CD4-positive, alpha-beta T cell (primary cell): ENCODE measurements at regions not wholly inside any gene's neighbourhood (a gene's known extent, or its start where the extent isn't known, plus 50 kb on each side); places are given as distances from the start of the nearest gene placed in this dataset.
"Not testable (repeated sequence)": the region's sequence is repeated elsewhere in the genome, so short reads cannot be mapped to it uniquely, and the experiment has no call there.

ENCODE experiments used
- ATAC-seq: fragments of 200-7000 bp; cut with Tn5 transposase; one replicate; pipeline ENCODE4 v1.10.0; 2022; ENCODE audit warnings: mild to moderate bottlenecking; ENCODE audit not compliant: poor library complexity
- CTCF ChIA-PET: fragments of 350-600 bp; sonication (Branson Sonifier 250); formaldehyde crosslinking; loops from one replicate; lab custom pipeline; 2021; ENCODE audit warnings: antibody characterized with exemption, inconsistent platforms; lab: Charles Lee
- POLR2A ChIA-PET: fragments of 350-600 bp; sonication (Branson Sonifier 250); formaldehyde crosslinking; loops from one replicate; lab custom pipeline; 2021; ENCODE audit warnings: antibody characterized with exemption, inconsistent platforms; lab: Charles Lee
- DNase-seq, 14 experiments: peaks; one replicate each; pipeline ENCODE4 v3.0.0-alpha.2; 2013 to 2020; ENCODE audit warnings: mixed read lengths in 2 of 14
- H3K27ac ChIP-seq, 2 donors: one replicate each; pipeline versions ENCODE4 v1.5.1 to v1.7.0; 2013; ENCODE audit warnings: low read length in 2 of 2, low read depth in 1 of 2, mild to moderate bottlenecking in 1 of 2
- H3K27me3 ChIP-seq, 2 experiments: 1 replicate in 1 of 2; 2 replicates in 1 of 2; pipeline versions ENCODE4 v1.6.1 to v1.7.0; 2013; ENCODE audit warnings: low read length in 2 of 2, control low read depth in 1 of 2, mild to moderate bottlenecking in 1 of 2, moderate library complexity in 1 of 2; ENCODE audit not compliant: insufficient read depth in 2 of 2, control insufficient read depth in 1 of 2
- H3K36me3 ChIP-seq: one replicate; pipeline ENCODE4 v1.6.1; 2013; ENCODE audit warnings: low read length, control low read depth; ENCODE audit not compliant: insufficient read depth
- H3K4me1 ChIP-seq: one replicate; pipeline ENCODE4 v1.6.1; 2013; ENCODE audit warnings: low read length, control low read depth; ENCODE audit not compliant: insufficient read depth
- H3K4me3 ChIP-seq: one replicate; pipeline ENCODE4 v1.5.1; 2013; ENCODE audit warnings: mild to moderate bottlenecking, low read length, moderate library complexity
- H3K9me3 ChIP-seq, 2 experiments: 1 replicate in 1 of 2; 2 replicates in 1 of 2; pipeline versions ENCODE4 v1.6.1 to v1.7.0; 2013; ENCODE audit warnings: low read length in 2 of 2, mild to moderate bottlenecking in 2 of 2, control low read depth in 1 of 2, moderate library complexity in 1 of 2; ENCODE audit not compliant: control insufficient read depth in 1 of 2, insufficient read depth in 1 of 2
- H3K27ac Mint-ChIP-seq: one replicate; pipeline ENCODE4 v1.8.0; 2020; ENCODE audit warnings: mixed read lengths
- H3K27me3 Mint-ChIP-seq: one replicate; pipeline ENCODE4 v1.8.0; 2021; ENCODE audit warnings: mixed read lengths
- H3K36me3 Mint-ChIP-seq: one replicate; pipeline ENCODE4 v1.8.0; 2021; ENCODE audit warnings: low read depth, mixed read lengths
- H3K4me1 Mint-ChIP-seq: one replicate; pipeline ENCODE4 v1.8.0; 2021; ENCODE audit warnings: low read depth, mixed read lengths
- H3K4me3 Mint-ChIP-seq: one replicate; pipeline ENCODE4 v1.8.0; 2020; ENCODE audit warnings: mild to moderate bottlenecking, mixed read lengths
- H3K9me3 Mint-ChIP-seq: one replicate; pipeline ENCODE4 v1.8.0; 2020; ENCODE audit warnings: mixed read lengths
- intact Hi-C, 2 experiments: fragments of 100-400 bp; cut with DNase I in 1 of 2; cut with micrococcal nuclease in 1 of 2; formaldehyde crosslinking; loops; one replicate each; pipeline versions ENCODE4 v1.15.1 to v1.9.0; 2023 to 2025; cut with DNase I, micrococcal nuclease
- TF ChIP-seq, protein P1 (sequence below): fragments of 200-600 bp; IDR thresholded peaks from one replicate; pipeline ENCODE4 v1.8.0; 2022; ENCODE audit warnings: antibody characterized with exemption, mild to moderate bottlenecking

DNA sequence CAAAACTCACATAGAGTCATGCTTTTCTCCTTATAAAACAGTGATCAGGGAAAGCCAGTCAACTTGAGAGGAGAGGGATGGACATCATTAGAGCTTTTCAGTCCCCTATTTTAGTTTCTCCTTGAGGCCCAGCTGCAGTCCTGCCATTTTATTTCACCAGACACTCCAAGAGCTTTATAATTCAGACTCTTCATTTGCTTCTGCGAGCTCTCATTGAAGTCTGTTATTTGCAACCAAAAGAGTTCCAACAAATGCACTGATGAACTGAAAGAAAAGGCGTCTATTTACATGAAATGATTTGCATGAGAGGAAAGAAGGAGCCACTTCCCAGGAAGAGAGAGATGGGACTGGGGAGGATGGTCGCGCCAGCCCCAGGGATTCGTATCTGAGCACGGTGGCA lies 86.8 kb downstream of the NDUFA12 start:
- H3K4me3 ChIP-seq, result no peak overlapping the region
- Mint-ChIP-seq H3K27me3 (no peaks in the 10 kb centered on the region), H3K9me3 (no peaks in the 10 kb centered on the region), H3K36me3 (no peaks in the 10 kb centered on the region), H3K27ac (no peak overlapping the region), H3K4me3 (no peak overlapping the region), H3K4me1 (no peaks in the 10 kb centered on the region)
- POLR2A ChIA-PET, result no interaction called here
- H3K4me1 ChIP-seq, result no peaks in the 10 kb centered on the region
- no peaks in the 10 kb centered on the region for H3K9me3 ChIP-seq
- DNase-seq (no peak), ATAC-seq (no peak)
- TF ChIP-seq, protein P1, sequence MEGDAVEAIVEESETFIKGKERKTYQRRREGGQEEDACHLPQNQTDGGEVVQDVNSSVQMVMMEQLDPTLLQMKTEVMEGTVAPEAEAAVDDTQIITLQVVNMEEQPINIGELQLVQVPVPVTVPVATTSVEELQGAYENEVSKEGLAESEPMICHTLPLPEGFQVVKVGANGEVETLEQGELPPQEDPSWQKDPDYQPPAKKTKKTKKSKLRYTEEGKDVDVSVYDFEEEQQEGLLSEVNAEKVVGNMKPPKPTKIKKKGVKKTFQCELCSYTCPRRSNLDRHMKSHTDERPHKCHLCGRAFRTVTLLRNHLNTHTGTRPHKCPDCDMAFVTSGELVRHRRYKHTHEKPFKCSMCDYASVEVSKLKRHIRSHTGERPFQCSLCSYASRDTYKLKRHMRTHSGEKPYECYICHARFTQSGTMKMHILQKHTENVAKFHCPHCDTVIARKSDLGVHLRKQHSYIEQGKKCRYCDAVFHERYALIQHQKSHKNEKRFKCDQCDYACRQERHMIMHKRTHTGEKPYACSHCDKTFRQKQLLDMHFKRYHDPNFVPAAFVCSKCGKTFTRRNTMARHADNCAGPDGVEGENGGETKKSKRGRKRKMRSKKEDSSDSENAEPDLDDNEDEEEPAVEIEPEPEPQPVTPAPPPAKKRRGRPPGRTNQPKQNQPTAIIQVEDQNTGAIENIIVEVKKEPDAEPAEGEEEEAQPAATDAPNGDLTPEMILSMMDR, result no peak
- intact Hi-C loops, result no loop called here
- H3K27ac ChIP-seq, result no peak overlapping the region
- no peaks in the 10 kb centered on the region for H3K36me3 ChIP-seq
- no peaks in the 10 kb centered on the region for H3K27me3 ChIP-seq
- CTCF ChIA-PET, result no interaction called here

DNA sequence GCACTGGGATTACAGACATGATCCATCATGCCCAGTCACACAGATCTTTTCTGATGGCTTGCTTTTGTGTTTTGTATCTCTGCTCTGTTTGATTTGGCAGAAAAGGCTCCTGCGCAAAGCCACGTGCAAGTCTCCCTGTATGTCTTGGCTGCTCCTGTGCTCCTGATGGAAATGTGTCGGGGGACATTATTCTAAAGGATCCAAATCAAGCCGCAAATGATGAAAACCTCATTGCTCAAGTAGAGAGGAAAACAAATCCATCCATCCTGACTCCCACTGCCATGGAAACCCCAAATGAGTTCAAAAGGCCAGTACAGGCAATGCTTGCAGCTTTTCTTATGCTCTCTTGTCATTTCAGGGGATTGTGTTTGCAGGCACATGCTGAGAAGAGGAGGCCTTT lies 93.8 kb downstream of the NDUFA12 start:
- Histone ChIP-seq H3K27ac (no peak overlapping the region), H3K27me3 (no peaks in the 10 kb centered on the region), H3K9me3 (peaks cover 0 to 4% of the 10 kb centered on the region in 2 experiments), H3K4me3 (no peak overlapping the region), H3K36me3 (no peaks in the 10 kb centered on the region), H3K4me1 (no peaks in the 10 kb centered on the region)
- ChIA-PET POLR2A (no interaction called here), CTCF (no interaction called here)
- Mint-ChIP-seq H3K27ac (no peak overlapping the region), H3K36me3 (no peaks in the 10 kb centered on the region), H3K4me3 (no peak overlapping the region), H3K27me3 (no peaks in the 10 kb centered on the region), H3K9me3 (no peaks in the 10 kb centered on the region), H3K4me1 (no peaks in the 10 kb centered on the region)
- intact Hi-C loops, result no loop called here
- DNase-seq (no peak), ATAC-seq (no peak)
- TF ChIP-seq, protein P1, result no peak

DNA sequence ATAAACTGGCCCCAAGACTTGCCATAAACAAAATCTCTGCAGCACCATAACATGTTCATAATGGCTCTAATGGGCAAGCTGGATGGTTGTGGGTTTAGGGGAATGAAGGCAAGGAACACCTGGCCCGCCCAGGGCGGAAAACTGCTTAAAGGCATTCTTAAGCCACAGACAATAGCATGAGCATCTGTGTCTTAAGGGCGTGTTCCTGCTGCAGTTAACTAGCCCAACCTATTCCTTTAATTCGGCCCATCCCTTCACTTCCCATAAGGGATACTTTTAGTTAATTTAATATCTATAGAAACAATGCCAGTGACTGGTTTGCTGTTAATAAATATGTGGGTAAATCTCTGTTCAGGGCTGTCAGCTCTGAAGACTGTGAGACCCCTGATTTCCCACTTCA lies 97.7 kb downstream of the NDUFA12 start:
- H3K4me1 Mint-ChIP-seq, H3K36me3 Mint-ChIP-seq, H3K9me3 ChIP-seq, H3K27me3 Mint-ChIP-seq, ATAC-seq, H3K27ac Mint-ChIP-seq, H3K27me3 ChIP-seq, DNase-seq, POLR2A ChIA-PET, H3K4me1 ChIP-seq, H3K9me3 Mint-ChIP-seq, H3K36me3 ChIP-seq, H3K4me3 Mint-ChIP-seq, CTCF ChIA-PET, H3K27ac ChIP-seq, intact Hi-C loops, H3K4me3 ChIP-seq: not testable (repeated sequence)

DNA sequence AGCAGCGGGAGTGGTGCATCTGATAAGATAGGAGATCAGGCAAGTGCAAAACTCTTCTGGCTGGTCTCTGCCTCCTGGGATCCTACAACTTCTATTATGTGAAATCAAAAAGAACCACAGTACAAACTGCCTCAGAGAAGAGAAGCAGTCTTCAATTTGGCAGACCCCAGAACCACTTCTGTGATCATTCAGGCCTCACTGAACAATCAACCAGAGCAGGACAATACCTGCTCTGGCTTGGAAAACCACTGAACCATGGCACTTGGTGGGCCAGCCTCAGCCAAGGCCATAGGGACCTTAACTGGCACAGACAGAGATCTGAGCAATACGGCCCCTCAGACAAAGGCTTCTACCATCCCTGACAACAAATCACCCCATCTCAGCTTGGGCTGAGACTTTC lies 103.0 kb downstream of the NDUFA12 start:
- no peaks in the 10 kb centered on the region for H3K36me3 Mint-ChIP-seq
- CTCF ChIA-PET, result no interaction called here
- Histone ChIP-seq H3K27ac (no peak overlapping the region), H3K4me1 (no peaks in the 10 kb centered on the region), H3K27me3 (no peaks in the 10 kb centered on the region), H3K36me3 (no peaks in the 10 kb centered on the region), H3K4me3 (no peak overlapping the region), H3K9me3 (no peaks in the 10 kb centered on the region)
- ATAC-seq (no peak), DNase-seq (no peak)
- intact Hi-C loops, result no loop called here
- H3K27me3 Mint-ChIP-seq, result no peaks in the 10 kb centered on the region
- POLR2A ChIA-PET, result no interaction called here
- no peak overlapping the region for H3K27ac Mint-ChIP-seq
- TF ChIP-seq, protein P1, result no peak
- H3K4me3 Mint-ChIP-seq, result no peak overlapping the region
- no peaks in the 10 kb centered on the region for H3K4me1 Mint-ChIP-seq
- no peaks in the 10 kb centered on the region for H3K9me3 Mint-ChIP-seq
